ENCODE measurements at regions not wholly inside any gene's neighbourhood (a gene's known extent, or its start where the extent isn't known, plus 50 kb on each side); places are given as distances from the start of the nearest gene placed in this dataset.
A peak's percentile ranks its signal among the peaks of the same experiment; 100 is the strongest.

- H3K36me3 ChIP-seq = no peaks in the 10 kb centered on the region
- no peaks in the 10 kb centered on the region for H3K4me1 ChIP-seq
- no peak overlapping the region for H3K4me3 ChIP-seq
- no peaks in the 10 kb centered on the region for H3K27me3 ChIP-seq (ENCODE audit: low read depth)
- no peak for DNase-seq
- H3K27ac ChIP-seq = no peak overlapping the region
- TF ChIP-seq CTCF (IDR thresholded peaks at IDR 0.05) = no peak
- ATAC-seq = no peak
- H3K9me3 ChIP-seq = no peaks in the 10 kb centered on the region
- intact Hi-C loops (cut with DNase I) = no loop called here
Observed at GRCh38 chr3:81952141-81952540, 190.7 kb upstream of the GBE1 start.

DNA sequence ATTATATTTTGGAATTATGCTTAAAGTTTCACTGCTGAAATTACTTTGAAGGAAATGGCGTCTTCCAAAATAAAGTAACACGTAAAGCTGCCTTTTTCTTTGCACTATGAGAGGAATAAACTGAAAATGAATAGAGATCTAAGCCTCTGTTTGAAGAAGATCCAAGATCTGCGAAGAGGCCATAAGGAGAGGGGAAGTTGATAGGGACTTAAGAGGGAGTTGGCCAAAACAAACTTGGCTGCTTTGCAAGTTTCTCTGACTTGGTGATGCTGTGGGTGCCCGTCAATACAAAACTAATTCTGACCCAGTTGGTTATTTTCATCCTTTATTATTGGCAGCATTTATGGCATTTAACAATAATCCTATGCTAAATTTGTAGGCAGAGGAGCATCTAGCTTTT, 190.2 kb upstream of the GBE1 start:
- Histone ChIP-seq H3K9me3 (no peaks in the 10 kb centered on the region), H3K27ac (no peak overlapping the region), H3K27me3 (ENCODE audit: low read depth) (no peaks in the 10 kb centered on the region), H3K4me1 (no peaks in the 10 kb centered on the region), H3K36me3 (no peaks in the 10 kb centered on the region), H3K4me3 (no peak overlapping the region)
- TF ChIP-seq CTCF (IDR thresholded peaks at IDR 0.05) = no peak
- DNase-seq = no peak
- ATAC-seq = no peak
- intact Hi-C loops (cut with DNase I) = no loop called here

GRCh38 chr3:81951106-81951505, 189.7 kb upstream of the GBE1 start:
- DNase-seq = no peak
- Histone ChIP-seq H3K9me3 (no peaks in the 10 kb centered on the region), H3K36me3 (no peaks in the 10 kb centered on the region), H3K4me1 (no peaks in the 10 kb centered on the region), H3K27me3 (ENCODE audit: low read depth) (no peaks in the 10 kb centered on the region), H3K27ac (no peak overlapping the region), H3K4me3 (no peak overlapping the region)
- no peak for ATAC-seq
- intact Hi-C loops (cut with DNase I) = no loop called here
- no peak for TF ChIP-seq CTCF (IDR thresholded peaks at IDR 0.05)

GRCh38 chr3:81947359-81947758, 185.9 kb upstream of the GBE1 start:
- intact Hi-C loops (cut with DNase I) = no loop called here
- no peaks in the 10 kb centered on the region for H3K27me3 ChIP-seq (ENCODE audit: low read depth)
- no peaks in the 10 kb centered on the region for H3K36me3 ChIP-seq
- H3K9me3 ChIP-seq = no peaks in the 10 kb centered on the region
- H3K27ac ChIP-seq = no peak overlapping the region
- H3K4me3 ChIP-seq = no peak overlapping the region
- H3K4me1 ChIP-seq = no peaks in the 10 kb centered on the region
- no peak for TF ChIP-seq CTCF (IDR thresholded peaks at IDR 0.05)
- DNase-seq = no peak
- no peak for ATAC-seq

DNA sequence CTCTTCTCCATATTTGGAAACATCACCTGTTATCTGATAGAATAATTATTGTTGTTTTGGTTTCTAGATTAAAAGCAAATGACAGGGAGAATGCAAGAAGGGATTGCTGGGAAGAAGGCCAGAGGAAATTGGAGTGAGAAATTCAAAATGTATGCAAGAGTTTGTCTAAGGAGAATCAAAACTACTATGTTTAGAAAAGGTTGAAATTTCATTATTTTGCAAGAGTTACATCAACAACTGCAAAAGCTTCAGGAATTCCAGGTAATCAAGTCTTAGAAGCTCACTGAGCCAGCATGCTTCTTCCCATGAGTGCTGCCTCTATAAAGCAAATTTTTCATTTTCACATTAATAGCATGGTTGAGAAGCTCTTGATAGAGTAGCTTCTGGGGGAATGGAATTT, 177.2 kb upstream of the GBE1 start:
- H3K27me3 ChIP-seq (ENCODE audit: low read depth) = no peaks in the 10 kb centered on the region
- H3K9me3 ChIP-seq = no peaks in the 10 kb centered on the region
- no peaks in the 10 kb centered on the region for H3K4me1 ChIP-seq
- DNase-seq = no peak
- no peaks in the 10 kb centered on the region for H3K36me3 ChIP-seq
- no peak for TF ChIP-seq CTCF (IDR thresholded peaks at IDR 0.05)
- intact Hi-C loops (cut with DNase I) = no loop called here
- no peak for ATAC-seq
- H3K4me3 ChIP-seq = no peak overlapping the region
- no peak overlapping the region for H3K27ac ChIP-seq

GRCh38 chr3:81936817-81937216, 175.4 kb upstream of the GBE1 start:
- DNase-seq (no peak), ATAC-seq (peak in 1 of 2 donors; percentile 35)
- H3K4me3 ChIP-seq = no peak overlapping the region
- intact Hi-C loops (cut with DNase I) = no loop called here
- H3K9me3 ChIP-seq = no peaks in the 10 kb centered on the region
- no peaks in the 10 kb centered on the region for H3K27me3 ChIP-seq (ENCODE audit: low read depth)
- TF ChIP-seq CTCF (IDR thresholded peaks at IDR 0.05) = no peak
- H3K4me1 ChIP-seq = no peaks in the 10 kb centered on the region
- no peaks in the 10 kb centered on the region for H3K36me3 ChIP-seq
- H3K27ac ChIP-seq = no peak overlapping the region
